GM12891 (cell line): ENCODE measurements at regions not wholly inside any gene's neighbourhood (a gene's known extent, or its start where the extent isn't known, plus 50 kb on each side); places are given as distances from the start of the nearest gene placed in this dataset.
"Not testable (repeated sequence)": the region's sequence is repeated elsewhere in the genome, so short reads cannot be mapped to it uniquely, and the experiment has no call there.

Source experiments
- DNase-seq: peaks from one replicate; pipeline ENCODE4 v3.0.0; 2011; ENCODE audit warnings: low spot score; ENCODE audit not compliant: insufficient read length
- FAIRE-seq: peaks from 2 replicates; lab custom pipeline; 2011; peaks lifted over from hg19 to GRCh38; lab: Jason Lieb, UNC
- PAX5 ChIP-seq: IDR thresholded peaks from 2 replicates; pipeline ENCODE4 v1.6.1; 2011; ENCODE audit warnings: low read length, moderate library complexity, mild to moderate bottlenecking; ENCODE audit not compliant: insufficient read depth, severe bottlenecking
- POLR2A ChIP-seq: IDR thresholded peaks from 2 replicates; pipeline ENCODE4 v1.6.1; 2011; ENCODE audit warnings: low read depth, low read length, control low read depth
- POLR2AphosphoS5 ChIP-seq: IDR thresholded peaks from 2 replicates; pipeline ENCODE4 v1.6.1; 2011; ENCODE audit warnings: low read depth, low read length, control low read depth
- POU2F2 ChIP-seq: IDR thresholded peaks from 2 replicates; pipeline ENCODE4 v1.6.1; 2011; ENCODE audit warnings: low read depth, mild to moderate bottlenecking, control low read depth, low read length, moderate library complexity
- SPI1 ChIP-seq: IDR thresholded peaks from 2 replicates; pipeline ENCODE4 v1.6.1; 2011; ENCODE audit warnings: low read depth, low read length, control low read depth
- TAF1 ChIP-seq: IDR thresholded peaks from 2 replicates; pipeline ENCODE4 v1.6.1; 2011; ENCODE audit warnings: low read depth, low read length, control low read depth

GRCh38 chr3:87742250-87742649 is 316.6 kb downstream of the CGGBP1 start:
- FAIRE-seq (no peak), DNase-seq (no peak)
- TF ChIP-seq POLR2A (no peak), PAX5 (no peak), SPI1 (no peak), POLR2AphosphoS5 (no peak), TAF1 (no peak), POU2F2 (no peak)

- FAIRE-seq, DNase-seq: not testable (repeated sequence)
These were observed 317.9 kb downstream of the CGGBP1 start for GRCh38 chr3:87740894-87741293.

GRCh38 chr3:87737817-87738216 is 321.0 kb downstream of the CGGBP1 start:
- not testable (repeated sequence) for FAIRE-seq, DNase-seq

- FAIRE-seq (no peak), DNase-seq (no peak)
- no peak for TF ChIP-seq SPI1
- TF ChIP-seq TAF1, result no peak
- no peak for TF ChIP-seq PAX5
- no peak for TF ChIP-seq POLR2AphosphoS5
- no peak for TF ChIP-seq POLR2A
- no peak for TF ChIP-seq POU2F2
These were observed 325.0 kb downstream of the CGGBP1 start for GRCh38 chr3:87733671-87734367.

- DNase-seq (no peak), FAIRE-seq (no peak)
- TF ChIP-seq SPI1 (no peak), POU2F2 (no peak), TAF1 (no peak)
These were observed 326.5 kb downstream of the CGGBP1 start for GRCh38 chr3:87732294-87732693.

GRCh38 chr3:87727783-87728182 is 331.0 kb downstream of the CGGBP1 start:
- TF ChIP-seq POLR2A, result no peak
- TF ChIP-seq SPI1, result no peak
- no peak for TF ChIP-seq POU2F2
- TF ChIP-seq PAX5, result no peak
- no peak for TF ChIP-seq TAF1
- no peak for TF ChIP-seq POLR2AphosphoS5
- FAIRE-seq, result no peak
- DNase-seq, result no peak

- no peak for TF ChIP-seq SPI1
- DNase-seq (no peak), FAIRE-seq (no peak)
These were observed 339.7 kb downstream of the CGGBP1 start for GRCh38 chr3:87719060-87719459.

- no peak for TF ChIP-seq POLR2AphosphoS5
- 0 out of 2 replicates have a peak, but pooled peaks have one; percentile 22 for TF ChIP-seq SPI1
- FAIRE-seq (no peak), DNase-seq (no peak)
These were observed 348.3 kb downstream of the CGGBP1 start for GRCh38 chr3:87710511-87710910.

GRCh38 chr3:87710028-87710427 is 348.8 kb downstream of the CGGBP1 start:
- no peak for FAIRE-seq
- no peak for DNase-seq
- TF ChIP-seq SPI1, result no peak
- TF ChIP-seq TAF1, result no peak
- no peak for TF ChIP-seq POLR2A
- TF ChIP-seq POLR2AphosphoS5, result no peak
- TF ChIP-seq PAX5, result no peak

- TF ChIP-seq POLR2A (no peak), TAF1 (no peak), SPI1 (no peak), POLR2AphosphoS5 (no peak), PAX5 (no peak), POU2F2 (no peak)
- FAIRE-seq (no peak), DNase-seq (no peak)
These were observed 352.6 kb downstream of the CGGBP1 start for GRCh38 chr3:87706176-87706575.

GRCh38 chr3:87702600-87702999 is 356.2 kb downstream of the CGGBP1 start:
- no peak for TF ChIP-seq POLR2A
- no peak for TF ChIP-seq TAF1
- TF ChIP-seq POLR2AphosphoS5, result no peak
- no peak for TF ChIP-seq PAX5
- DNase-seq (no peak), FAIRE-seq (no peak)
